ENCODE measurements at regions not wholly inside any gene's neighbourhood (a gene's known extent, or its start where the extent isn't known, plus 50 kb on each side); places are given as distances from the start of the nearest gene placed in this dataset.

- no peak overlapping the region for H3K4me3 ChIP-seq (ENCODE audit: low read depth, low read length)
- CTCF ChIA-PET, result no interaction called here
Observed at GRCh38 chr21:41672543-41672915, 94.3 kb downstream of the RIPK4 start.

GRCh38 chr21:41671859-41672542, 94.9 kb downstream of the RIPK4 start:
- Histone ChIP-seq H3K27ac (ENCODE audit: low read depth, low read length) (no peak overlapping the region), H3K27me3 (ENCODE audit: control insufficient read depth, insufficient read depth, low read length) (peaks cover 16% of the 10 kb centered on the region), H3K4me3 (ENCODE audit: low read depth, low read length) (no peak overlapping the region), H3K9me3 (ENCODE audit: control insufficient read depth, insufficient read depth, low read length) (no peaks in the 10 kb centered on the region)
- CTCF ChIA-PET, result no interaction called here
- DNase-seq (ENCODE audit: low read depth, low spot score), result no peak
- no peak for TF ChIP-seq CTCF (IDR thresholded peaks at IDR 0.05; ENCODE audit: low read depth, low read length)
- POLR2A ChIA-PET, result no interaction called here

More at GRCh38 chr21:41672543-41672915, 94.3 kb downstream of the RIPK4 start:
- TF ChIP-seq CTCF (IDR thresholded peaks at IDR 0.05; ENCODE audit: low read depth, low read length), result no peak
- H3K27ac ChIP-seq (ENCODE audit: low read depth, low read length), result no peak overlapping the region
- H3K9me3 ChIP-seq (ENCODE audit: control insufficient read depth, insufficient read depth, low read length), result no peaks in the 10 kb centered on the region
- POLR2A ChIA-PET, result no interaction called here
- peaks cover 16% of the 10 kb centered on the region for H3K27me3 ChIP-seq (ENCODE audit: control insufficient read depth, insufficient read depth, low read length)
- DNase-seq (ENCODE audit: low read depth, low spot score), result no peak

- POLR2A ChIA-PET, result no interaction called here
- CTCF ChIA-PET, result no interaction called here
- no peak for TF ChIP-seq CTCF (IDR thresholded peaks at IDR 0.05; ENCODE audit: low read depth, low read length)
Observed at GRCh38 chr21:41671212-41671762, 95.6 kb downstream of the RIPK4 start.

GRCh38 chr21:41670056-41670805, 96.6 kb downstream of the RIPK4 start:
- no peak for DNase-seq (ENCODE audit: low read depth, low spot score)
- H3K9me3 ChIP-seq (ENCODE audit: control insufficient read depth, insufficient read depth, low read length), result no peaks in the 10 kb centered on the region; the same call in 1 of the 2 replicates
- TF ChIP-seq CTCF (IDR thresholded peaks at IDR 0.05; ENCODE audit: low read depth, low read length), result no peak
- H3K4me3 ChIP-seq (ENCODE audit: low read depth, low read length), result no peak overlapping the region
- no peak overlapping the region for H3K27ac ChIP-seq (ENCODE audit: low read depth, low read length)
- POLR2A ChIA-PET, result interaction anchor here (0.6 kb wide), 1 partner anchor 708 kb away, joined by 4 read pairs; no protein-coding TSS in a partner anchor
- CTCF ChIA-PET, result interaction anchor here (1.0 kb wide), 1 partner anchor 108 kb away, joined by 5 read pairs; no protein-coding TSS in a partner anchor
- H3K27me3 ChIP-seq (ENCODE audit: control insufficient read depth, insufficient read depth, low read length), result peaks cover 16% of the 10 kb centered on the region

More at GRCh38 chr21:41671212-41671762, 95.6 kb downstream of the RIPK4 start:
- Histone ChIP-seq H3K9me3 (ENCODE audit: control insufficient read depth, insufficient read depth, low read length) (no peaks in the 10 kb centered on the region; the same call in 1 of the 2 replicates), H3K27me3 (ENCODE audit: control insufficient read depth, insufficient read depth, low read length) (peaks cover 16% of the 10 kb centered on the region), H3K27ac (ENCODE audit: low read depth, low read length) (no peak overlapping the region), H3K4me3 (ENCODE audit: low read depth, low read length) (no peak overlapping the region)
- no peak for DNase-seq (ENCODE audit: low read depth, low spot score)

GRCh38 chr21:41669533-41669830, 97.4 kb downstream of the RIPK4 start:
- POLR2A ChIA-PET, result no interaction called here

More at GRCh38 chr21:41669533-41669830, 97.4 kb downstream of the RIPK4 start:
- Histone ChIP-seq H3K27me3 (ENCODE audit: control insufficient read depth, insufficient read depth, low read length) (peaks cover 16% of the 10 kb centered on the region), H3K9me3 (ENCODE audit: control insufficient read depth, insufficient read depth, low read length) (no peaks in the 10 kb centered on the region; the same call in 1 of the 2 replicates), H3K27ac (ENCODE audit: low read depth, low read length) (no peak overlapping the region), H3K4me3 (ENCODE audit: low read depth, low read length) (no peak overlapping the region)
- CTCF ChIA-PET, result interaction anchor here (1.0 kb wide), 1 partner anchor 109 kb away, joined by 5 read pairs; no protein-coding TSS in a partner anchor
- no peak for DNase-seq (ENCODE audit: low read depth, low spot score)
- no peak for TF ChIP-seq CTCF (IDR thresholded peaks at IDR 0.05; ENCODE audit: low read depth, low read length)
